ENCODE measurements at regions not wholly inside any gene's neighbourhood (a gene's known extent, or its start where the extent isn't known, plus 50 kb on each side); places are given as distances from the start of the nearest gene placed in this dataset.

DNA sequence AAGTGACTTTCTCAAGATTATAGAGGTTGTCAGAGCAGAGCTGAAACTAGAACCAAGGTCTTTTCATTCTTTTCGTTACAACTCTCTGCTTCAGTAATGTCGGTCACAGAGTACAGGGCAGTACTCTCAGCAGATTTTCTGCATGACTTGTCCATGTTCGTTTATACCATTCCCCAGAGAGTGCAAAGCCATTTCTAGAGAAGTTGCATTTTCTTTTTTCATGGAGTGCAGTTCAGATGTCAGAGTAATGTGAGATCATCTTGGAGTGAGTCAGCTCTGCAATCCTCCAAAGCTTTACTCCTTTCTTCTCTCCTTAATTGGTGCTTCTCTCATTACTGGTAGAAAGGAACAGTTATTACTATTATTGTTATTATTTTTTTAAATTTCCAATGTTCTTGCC, 115.6 kb upstream of the B3GAT2 start:
- DNase-seq (ENCODE audit: extremely low spot score, unreplicated experiment), result no peak
- no peak overlapping the region for H3K27ac Mint-ChIP-seq (ENCODE audit: unreplicated experiment)
- H3K4me3 Mint-ChIP-seq (ENCODE audit: unreplicated experiment), result no peak overlapping the region
- peaks cover 15% of the 10 kb centered on the region for H3K27me3 Mint-ChIP-seq (ENCODE audit: unreplicated experiment)
- H3K4me1 Mint-ChIP-seq (ENCODE audit: unreplicated experiment), result peaks cover 7% of the 10 kb centered on the region
- no peaks in the 10 kb centered on the region for H3K36me3 Mint-ChIP-seq (ENCODE audit: unreplicated experiment)
- TF ChIP-seq, protein P1, sequence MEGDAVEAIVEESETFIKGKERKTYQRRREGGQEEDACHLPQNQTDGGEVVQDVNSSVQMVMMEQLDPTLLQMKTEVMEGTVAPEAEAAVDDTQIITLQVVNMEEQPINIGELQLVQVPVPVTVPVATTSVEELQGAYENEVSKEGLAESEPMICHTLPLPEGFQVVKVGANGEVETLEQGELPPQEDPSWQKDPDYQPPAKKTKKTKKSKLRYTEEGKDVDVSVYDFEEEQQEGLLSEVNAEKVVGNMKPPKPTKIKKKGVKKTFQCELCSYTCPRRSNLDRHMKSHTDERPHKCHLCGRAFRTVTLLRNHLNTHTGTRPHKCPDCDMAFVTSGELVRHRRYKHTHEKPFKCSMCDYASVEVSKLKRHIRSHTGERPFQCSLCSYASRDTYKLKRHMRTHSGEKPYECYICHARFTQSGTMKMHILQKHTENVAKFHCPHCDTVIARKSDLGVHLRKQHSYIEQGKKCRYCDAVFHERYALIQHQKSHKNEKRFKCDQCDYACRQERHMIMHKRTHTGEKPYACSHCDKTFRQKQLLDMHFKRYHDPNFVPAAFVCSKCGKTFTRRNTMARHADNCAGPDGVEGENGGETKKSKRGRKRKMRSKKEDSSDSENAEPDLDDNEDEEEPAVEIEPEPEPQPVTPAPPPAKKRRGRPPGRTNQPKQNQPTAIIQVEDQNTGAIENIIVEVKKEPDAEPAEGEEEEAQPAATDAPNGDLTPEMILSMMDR (IDR thresholded peaks at IDR 0.05), result no peak
- H3K9me3 Mint-ChIP-seq (ENCODE audit: unreplicated experiment), result peaks cover 6% of the 10 kb centered on the region

DNA sequence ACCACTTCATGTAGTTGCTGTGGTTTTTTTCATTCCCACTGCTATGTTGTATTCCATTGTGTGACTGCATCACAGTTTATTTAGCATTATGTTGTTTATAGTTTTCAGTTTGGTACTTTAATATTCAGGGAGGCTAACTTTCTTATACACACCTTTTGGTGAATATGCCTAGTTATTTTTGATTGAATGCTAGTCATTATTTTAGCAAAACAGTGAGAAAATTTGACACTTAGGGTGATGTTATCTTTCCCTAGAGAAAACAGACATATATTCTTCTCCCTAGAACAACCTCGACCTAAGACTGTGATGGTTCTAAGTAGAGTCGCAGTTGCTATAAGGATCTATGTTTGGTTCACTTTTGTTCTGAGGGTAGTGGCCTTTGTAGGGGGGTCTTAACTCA, 120.8 kb upstream of the B3GAT2 start:
- H3K27me3 Mint-ChIP-seq (ENCODE audit: unreplicated experiment), result peaks cover 15% of the 10 kb centered on the region
- no peaks in the 10 kb centered on the region for H3K36me3 Mint-ChIP-seq (ENCODE audit: unreplicated experiment)
- H3K27ac Mint-ChIP-seq (ENCODE audit: unreplicated experiment), result no peak overlapping the region
- no peak overlapping the region for H3K4me3 Mint-ChIP-seq (ENCODE audit: unreplicated experiment)
- peaks cover 10% of the 10 kb centered on the region for H3K4me1 Mint-ChIP-seq (ENCODE audit: unreplicated experiment)
- peaks cover 13% of the 10 kb centered on the region for H3K9me3 Mint-ChIP-seq (ENCODE audit: unreplicated experiment)
- TF ChIP-seq, protein P1 (IDR thresholded peaks at IDR 0.05), result no peak
- no peak for DNase-seq (ENCODE audit: extremely low spot score, unreplicated experiment)

DNA sequence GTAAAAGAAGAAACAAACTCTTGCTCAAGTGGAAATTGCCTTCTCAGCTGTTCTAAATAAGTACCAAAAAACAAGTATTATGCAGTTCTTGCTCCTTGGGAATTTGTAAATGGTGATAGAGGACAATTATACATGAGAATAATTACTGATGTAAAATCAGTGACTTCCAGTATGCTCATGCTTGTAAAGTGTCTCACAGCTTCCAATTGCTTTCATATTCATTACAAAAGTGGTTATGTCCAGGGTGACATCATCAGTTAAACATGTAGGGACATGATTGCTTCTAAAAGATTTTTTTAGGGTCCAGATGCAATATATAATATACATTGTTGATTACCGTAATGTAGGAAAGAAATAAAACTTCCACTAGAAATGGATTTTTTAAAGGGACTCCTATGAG, 122.8 kb upstream of the B3GAT2 start:
- no peak for DNase-seq (ENCODE audit: extremely low spot score, unreplicated experiment)
- TF ChIP-seq, protein P1 (IDR thresholded peaks at IDR 0.05), result no peak
- H3K36me3 Mint-ChIP-seq (ENCODE audit: unreplicated experiment), result no peaks in the 10 kb centered on the region
- no peak overlapping the region for H3K27ac Mint-ChIP-seq (ENCODE audit: unreplicated experiment)
- peaks cover 17% of the 10 kb centered on the region for H3K4me1 Mint-ChIP-seq (ENCODE audit: unreplicated experiment)
- no peak overlapping the region for H3K4me3 Mint-ChIP-seq (ENCODE audit: unreplicated experiment)
- H3K9me3 Mint-ChIP-seq (ENCODE audit: unreplicated experiment), result peaks cover 13% of the 10 kb centered on the region
- H3K27me3 Mint-ChIP-seq (ENCODE audit: unreplicated experiment), result peaks cover 3% of the 10 kb centered on the region

DNA sequence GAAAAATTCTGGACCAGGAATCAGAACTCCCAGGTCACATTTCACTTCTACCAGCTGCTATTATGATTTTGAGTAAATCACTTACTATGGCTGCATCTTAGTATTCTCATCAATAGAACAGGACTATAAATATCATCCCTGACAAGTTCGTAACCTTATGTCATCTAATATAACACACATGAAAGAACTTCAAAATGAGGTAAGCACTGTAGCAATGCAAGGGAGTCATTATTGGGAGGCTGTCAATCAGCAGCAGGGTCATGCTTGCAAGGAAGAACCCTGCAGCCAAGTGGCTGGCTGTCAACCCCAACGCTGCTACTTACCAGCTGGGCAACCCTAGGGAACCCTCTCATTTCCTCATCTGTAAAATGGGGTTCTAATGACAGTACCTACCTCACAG, 123.3 kb upstream of the B3GAT2 start:
- peaks cover 3% of the 10 kb centered on the region for H3K27me3 Mint-ChIP-seq (ENCODE audit: unreplicated experiment)
- H3K27ac Mint-ChIP-seq (ENCODE audit: unreplicated experiment), result no peak overlapping the region
- H3K4me3 Mint-ChIP-seq (ENCODE audit: unreplicated experiment), result no peak overlapping the region
- H3K9me3 Mint-ChIP-seq (ENCODE audit: unreplicated experiment), result peaks cover 13% of the 10 kb centered on the region
- TF ChIP-seq, protein P1 (IDR thresholded peaks at IDR 0.05), result no peak
- no peak for DNase-seq (ENCODE audit: extremely low spot score, unreplicated experiment)
- H3K36me3 Mint-ChIP-seq (ENCODE audit: unreplicated experiment), result no peaks in the 10 kb centered on the region
- H3K4me1 Mint-ChIP-seq (ENCODE audit: unreplicated experiment), result peaks cover 17% of the 10 kb centered on the region

DNA sequence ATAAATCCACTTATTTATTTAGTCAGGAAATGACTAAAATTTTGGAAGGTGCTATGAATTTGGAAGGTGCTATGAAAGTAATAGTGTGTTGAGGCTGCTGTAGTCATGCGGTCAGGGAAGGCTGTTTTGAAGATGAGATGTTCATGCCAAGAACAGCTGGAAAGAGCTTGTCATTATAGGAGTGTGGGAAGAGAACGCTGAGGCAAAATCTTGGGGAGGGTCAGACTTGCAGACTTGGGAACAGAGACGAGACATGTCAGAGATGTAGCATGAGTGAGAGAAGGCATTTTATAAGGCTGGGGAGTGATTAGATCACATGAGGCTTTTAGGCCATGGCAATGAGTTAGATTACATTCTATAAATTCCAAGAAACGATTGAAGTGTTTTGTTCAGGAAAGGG, 124.0 kb upstream of the B3GAT2 start:
- Mint-ChIP-seq H3K9me3 (ENCODE audit: unreplicated experiment) (peaks cover 13% of the 10 kb centered on the region), H3K36me3 (ENCODE audit: unreplicated experiment) (no peaks in the 10 kb centered on the region), H3K27ac (ENCODE audit: unreplicated experiment) (no peak overlapping the region), H3K27me3 (ENCODE audit: unreplicated experiment) (no peaks in the 10 kb centered on the region), H3K4me3 (ENCODE audit: unreplicated experiment) (no peak overlapping the region), H3K4me1 (ENCODE audit: unreplicated experiment) (peaks cover 17% of the 10 kb centered on the region)
- DNase-seq (ENCODE audit: extremely low spot score, unreplicated experiment), result no peak
- TF ChIP-seq, protein P1 (IDR thresholded peaks at IDR 0.05), result no peak

Measured in osteocyte (in vitro differentiated cells).